DND-41 (cell line): ENCODE measurements at regions not wholly inside any gene's neighbourhood (a gene's known extent, or its start where the extent isn't known, plus 50 kb on each side); places are given as distances from the start of the nearest gene placed in this dataset.

Experiments used
- EZH2 ChIP-seq: IDR thresholded peaks from 3 replicates; pipeline ENCODE4 v1.6.1; 2012; ENCODE audit warnings: borderline replicate concordance, low read depth, mild to moderate bottlenecking, moderate library complexity, low read length, inconsistent platforms; ENCODE audit not compliant: severe bottlenecking
- TF ChIP-seq, protein P1 (sequence below): IDR thresholded peaks from 2 replicates; pipeline ENCODE4 v1.5.1; 2012; ENCODE audit warnings: borderline replicate concordance, low read length, moderate library complexity, mild to moderate bottlenecking; ENCODE audit not compliant: poor library complexity, severe bottlenecking; ENCODE audit errors: extremely low read depth

DNA sequence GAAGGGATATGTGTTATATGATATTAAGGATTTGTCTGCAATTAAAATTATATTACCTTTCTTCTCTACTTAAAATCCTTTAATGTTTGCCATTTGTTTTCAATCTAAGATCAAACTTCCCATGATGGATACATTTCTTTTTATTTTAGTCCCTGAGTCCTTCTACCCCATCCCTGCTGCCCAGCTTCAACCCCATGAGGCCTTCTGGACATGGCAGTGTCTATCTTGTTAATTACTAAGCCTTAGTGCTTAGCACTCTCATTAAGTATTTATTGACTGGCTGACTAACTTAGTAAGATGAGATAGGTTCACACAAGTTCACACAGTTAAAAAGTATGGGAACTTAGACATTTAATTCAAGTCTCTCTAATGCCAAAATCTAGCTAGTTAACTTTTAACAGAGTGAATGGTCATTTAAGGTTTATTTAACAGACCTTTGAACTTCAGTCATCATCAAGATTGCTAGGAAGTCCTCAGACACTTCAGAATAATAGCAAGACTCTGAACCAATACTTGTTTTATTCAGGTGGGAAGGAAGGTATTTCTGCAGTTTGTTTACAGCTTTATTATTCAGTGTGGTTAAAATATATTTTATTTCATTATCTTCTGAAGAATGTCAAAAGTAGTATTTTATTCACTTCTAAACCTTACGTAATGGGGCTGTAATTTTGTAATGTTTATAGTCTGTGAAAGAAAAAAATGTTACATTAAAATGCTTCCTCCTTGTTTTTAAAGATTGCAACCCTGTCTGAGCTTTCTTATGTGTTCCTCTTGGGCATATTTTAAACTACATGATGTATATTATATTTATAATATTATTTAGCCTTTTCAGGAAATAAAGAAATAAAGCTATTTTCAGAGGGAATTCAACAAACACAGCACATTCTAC is 848.9 kb downstream of the REEP3 start:
- TF ChIP-seq, protein P1, sequence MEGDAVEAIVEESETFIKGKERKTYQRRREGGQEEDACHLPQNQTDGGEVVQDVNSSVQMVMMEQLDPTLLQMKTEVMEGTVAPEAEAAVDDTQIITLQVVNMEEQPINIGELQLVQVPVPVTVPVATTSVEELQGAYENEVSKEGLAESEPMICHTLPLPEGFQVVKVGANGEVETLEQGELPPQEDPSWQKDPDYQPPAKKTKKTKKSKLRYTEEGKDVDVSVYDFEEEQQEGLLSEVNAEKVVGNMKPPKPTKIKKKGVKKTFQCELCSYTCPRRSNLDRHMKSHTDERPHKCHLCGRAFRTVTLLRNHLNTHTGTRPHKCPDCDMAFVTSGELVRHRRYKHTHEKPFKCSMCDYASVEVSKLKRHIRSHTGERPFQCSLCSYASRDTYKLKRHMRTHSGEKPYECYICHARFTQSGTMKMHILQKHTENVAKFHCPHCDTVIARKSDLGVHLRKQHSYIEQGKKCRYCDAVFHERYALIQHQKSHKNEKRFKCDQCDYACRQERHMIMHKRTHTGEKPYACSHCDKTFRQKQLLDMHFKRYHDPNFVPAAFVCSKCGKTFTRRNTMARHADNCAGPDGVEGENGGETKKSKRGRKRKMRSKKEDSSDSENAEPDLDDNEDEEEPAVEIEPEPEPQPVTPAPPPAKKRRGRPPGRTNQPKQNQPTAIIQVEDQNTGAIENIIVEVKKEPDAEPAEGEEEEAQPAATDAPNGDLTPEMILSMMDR: no peak
- TF ChIP-seq EZH2: no peak
